HG03469 (cell line): ENCODE measurements at regions not wholly inside any gene's neighbourhood (a gene's known extent, or its start where the extent isn't known, plus 50 kb on each side); places are given as distances from the start of the nearest gene placed in this dataset.
"Not testable (repeated sequence)": the region's sequence is repeated elsewhere in the genome, so short reads cannot be mapped to it uniquely, and the experiment has no call there.

ENCODE experiments used
- ATAC-seq: cut with Tn5 transposase; IDR thresholded peaks from one replicate; pipeline ENCODE4 v1.9.1; 2021; ENCODE audit warnings: mild to moderate bottlenecking, moderate library complexity, moderate number of reproducible peaks; ENCODE audit not compliant: unreplicated experiment

GRCh38 chrX:107296184-107296583 lies 89.8 kb downstream of the DNAAF6 start:
- not testable (repeated sequence) for ATAC-seq

- ATAC-seq = no peak
These were observed 91.9 kb downstream of the DNAAF6 start for GRCh38 chrX:107298276-107298675.

- no peak for ATAC-seq
These were observed 94.8 kb downstream of the DNAAF6 start for GRCh38 chrX:107301253-107301652.

GRCh38 chrX:107304141-107304540 lies 97.7 kb downstream of the DNAAF6 start:
- no peak for ATAC-seq

GRCh38 chrX:107323786-107324492 lies 117.5 kb downstream of the DNAAF6 start:
- no peak for ATAC-seq

- ATAC-seq = no peak
These were observed 118.3 kb downstream of the DNAAF6 start for GRCh38 chrX:107324493-107325310.

GRCh38 chrX:107325467-107325866 lies 119.1 kb downstream of the DNAAF6 start:
- no peak for ATAC-seq

- no peak for ATAC-seq
These were observed 101.4 kb upstream of the FRMPD3 start for GRCh38 chrX:107348051-107348450.

GRCh38 chrX:107348990-107349389 lies 100.5 kb upstream of the FRMPD3 start:
- no peak for ATAC-seq

- ATAC-seq = no peak
These were observed 93.9 kb upstream of the FRMPD3 start for GRCh38 chrX:107355533-107355932.

GRCh38 chrX:107360788-107361360 lies 88.6 kb upstream of the FRMPD3 start:
- ATAC-seq = no peak

- not testable (repeated sequence) for ATAC-seq
These were observed 79.3 kb upstream of the FRMPD3 start for GRCh38 chrX:107370185-107370584.

- no peak for ATAC-seq
These were observed 75.3 kb upstream of the FRMPD3 start for GRCh38 chrX:107374132-107374531.

- ATAC-seq = no peak
These were observed 74.6 kb upstream of the FRMPD3 start for GRCh38 chrX:107374831-107375230.

GRCh38 chrX:107376186-107376585 lies 73.3 kb upstream of the FRMPD3 start:
- ATAC-seq = not testable (repeated sequence)

GRCh38 chrX:107384397-107385105 lies 64.9 kb upstream of the FRMPD3 start:
- ATAC-seq = no peak

GRCh38 chrX:107389726-107390125 lies 59.7 kb upstream of the FRMPD3 start:
- ATAC-seq = no peak

GRCh38 chrX:107393656-107394055 lies 55.8 kb upstream of the FRMPD3 start:
- ATAC-seq = not testable (repeated sequence)

GRCh38 chrX:107396235-107396634 lies 53.2 kb upstream of the FRMPD3 start:
- no peak for ATAC-seq

- no peak for ATAC-seq
These were observed 52.7 kb upstream of the FRMPD3 start for GRCh38 chrX:107396783-107397182.

GRCh38 chrX:107398115-107398514 lies 51.3 kb upstream of the FRMPD3 start:
- peak; percentile 46 for ATAC-seq
